GM18499 (cell line): ENCODE measurements at regions not wholly inside any gene's neighbourhood (a gene's known extent, or its start where the extent isn't known, plus 50 kb on each side); places are given as distances from the start of the nearest gene placed in this dataset.

Experiments used
- ATAC-seq: cut with Tn5 transposase; IDR thresholded peaks from one replicate; pipeline ENCODE4 v1.9.1; 2021; ENCODE audit warnings: moderate number of reproducible peaks; ENCODE audit not compliant: insufficient read depth, unreplicated experiment

DNA sequence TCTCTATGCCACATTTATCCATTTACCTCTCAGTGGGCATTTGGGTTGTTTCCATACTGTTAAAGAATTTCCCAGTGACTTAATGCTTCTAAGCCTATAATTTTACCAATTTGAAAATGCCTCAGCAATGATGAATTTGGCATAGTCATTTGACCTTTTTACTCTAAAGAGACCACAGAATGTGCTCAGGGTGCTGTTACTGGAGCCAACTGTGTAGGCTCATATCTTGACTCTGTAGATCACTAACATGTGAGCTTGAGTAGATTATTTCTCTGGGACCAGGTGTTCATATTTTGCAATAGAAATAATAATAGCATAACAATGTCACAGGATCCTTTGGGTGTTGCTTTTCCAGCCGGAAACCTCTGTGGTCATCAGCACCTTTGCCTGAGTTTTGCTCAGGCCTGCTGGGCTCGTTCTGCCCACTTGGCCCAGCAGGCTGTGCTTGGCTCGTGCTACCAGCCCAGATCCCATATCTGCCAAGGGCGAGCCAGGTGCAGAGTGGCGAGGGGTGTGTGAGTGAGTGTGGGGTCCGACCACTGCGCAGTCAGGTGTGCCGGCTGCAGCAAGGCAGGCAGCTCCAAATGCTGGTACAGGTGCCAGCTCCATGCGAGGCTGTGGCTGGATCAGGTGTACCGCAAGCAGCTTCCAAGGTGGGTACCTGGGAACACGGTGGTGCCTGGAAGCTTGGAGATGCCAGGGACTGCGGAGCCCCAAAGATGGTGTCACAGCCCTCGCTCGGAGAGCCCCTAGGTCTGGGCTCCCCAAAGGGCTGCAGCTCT is 70.6 kb upstream of the ANK2 start:
- ATAC-seq = no peak

DNA sequence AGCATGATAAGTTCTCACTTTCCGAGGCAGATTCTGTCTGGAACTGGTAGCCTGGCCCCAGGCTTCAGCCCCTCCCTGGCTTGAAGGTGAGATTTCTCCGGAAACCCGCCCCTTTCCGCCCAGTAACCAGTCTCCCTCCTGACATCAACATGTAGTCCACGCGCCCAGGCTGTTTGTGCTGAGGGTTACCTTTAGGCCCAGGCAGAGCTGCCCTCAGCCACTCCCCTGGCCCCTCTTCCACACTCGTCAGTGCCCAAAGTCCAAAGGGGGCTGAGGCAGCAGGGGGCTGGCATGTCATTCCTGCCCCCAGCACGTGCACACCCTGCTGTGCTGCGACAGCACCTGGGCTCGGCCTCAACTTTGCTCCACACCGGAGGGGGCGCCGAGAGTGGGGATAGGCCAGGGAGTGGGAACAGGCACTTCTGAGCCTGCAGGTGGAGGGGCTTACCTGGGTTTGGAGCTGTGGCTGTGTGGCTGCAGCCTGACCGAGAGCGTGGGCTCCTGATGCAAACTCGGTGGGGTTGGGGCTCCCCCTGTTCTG is 69.5 kb upstream of the ANK2 start:
- ATAC-seq = no peak

DNA sequence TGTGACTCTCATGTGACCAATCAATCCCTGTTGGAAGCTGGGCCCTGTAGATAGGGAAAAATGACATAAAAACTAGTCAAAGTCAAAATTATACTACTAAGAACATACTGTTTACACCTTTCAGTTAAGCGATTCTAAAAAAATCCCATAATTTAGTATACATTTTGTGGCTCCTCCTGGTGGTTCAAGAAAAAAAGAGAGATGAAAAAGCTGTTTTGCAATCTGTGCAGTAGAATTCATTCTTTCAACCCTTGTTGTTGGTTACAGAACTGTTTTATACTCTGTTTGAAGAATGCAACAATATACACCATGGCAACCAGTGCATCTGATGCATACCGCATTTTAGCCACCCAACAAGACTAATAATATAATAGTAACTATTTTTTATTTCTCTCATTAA is 66.8 kb upstream of the ANK2 start:
- ATAC-seq = no peak

DNA sequence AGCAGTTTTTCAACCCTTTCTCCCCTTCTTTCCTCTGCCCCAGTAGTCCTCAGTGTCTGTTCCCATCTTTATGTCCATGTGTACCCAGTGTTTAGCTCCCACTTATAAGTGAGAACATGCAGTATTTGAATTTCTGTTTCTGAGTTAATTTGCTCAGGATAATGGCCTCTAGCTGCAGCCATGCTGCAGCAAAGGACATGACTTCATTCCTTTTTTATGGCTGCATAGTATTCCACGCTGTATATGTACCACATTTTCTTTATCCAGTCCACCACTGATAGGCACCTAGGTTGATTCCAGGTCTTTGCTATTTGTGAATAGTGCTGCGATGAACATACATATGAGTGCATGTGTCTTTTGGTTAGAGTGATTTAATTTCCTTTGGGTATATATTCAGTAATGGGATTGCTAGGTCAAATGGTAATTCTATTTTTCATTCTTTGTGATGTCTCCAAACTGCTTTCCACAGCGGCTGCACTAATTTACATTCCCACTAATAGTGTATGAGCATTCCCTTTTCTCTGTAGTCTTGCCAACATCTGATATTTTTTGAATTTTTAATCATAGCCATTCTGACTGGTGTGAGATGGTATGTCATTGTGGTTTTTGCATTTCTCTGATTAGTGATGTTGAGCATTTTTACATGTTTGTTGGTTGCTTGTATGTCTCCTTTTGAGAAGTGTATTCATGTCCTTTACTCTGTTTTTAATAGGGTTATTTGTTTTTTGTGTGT is 54.6 kb upstream of the ANK2 start:
- ATAC-seq = no peak
